ENCODE measurements at regions not wholly inside any gene's neighbourhood (a gene's known extent, or its start where the extent isn't known, plus 50 kb on each side); places are given as distances from the start of the nearest gene placed in this dataset.

GRCh38 chr7:25567430-25567829 is 339.1 kb upstream of the NPVF start:
- Histone ChIP-seq H2AFZ (ENCODE audit: insufficient read depth, low read depth, low read length, poor library complexity, severe bottlenecking) (no peak overlapping the region), H3K79me2 (ENCODE audit: control insufficient read depth, insufficient read depth, low read length) (no peaks in the 10 kb centered on the region), H4K20me1 (ENCODE audit: control insufficient read depth, insufficient read depth, low read length, poor library complexity, severe bottlenecking) (no peaks in the 10 kb centered on the region), H3K36me3 (replicated peaks in 1 of 2; ENCODE audit: control extremely low read depth in 1 of 2, control insufficient read depth in 1 of 2, extremely low read depth in 1 of 2, insufficient read depth in 2 of 2, low read length in 1 of 2) (no peaks in the 10 kb centered on the region), H3K27me3 (replicated peaks in 1 of 4; ENCODE audit: control extremely low read depth in 1 of 4, control insufficient read depth in 3 of 4, insufficient read depth in 4 of 4, low read length in 3 of 4) (peaks cover 0 to 3% (median 1%) of the 10 kb centered on the region in 4 experiments), H3K4me2 (replicated peaks; ENCODE audit: low read depth, low read length, poor library complexity, severe bottlenecking) (no peak overlapping the region), H3K4me3 (ENCODE audit: control extremely low read depth in 1 of 5, extremely low read depth in 1 of 5, insufficient read depth in 1 of 5, low read depth in 2 of 5, low read length in 4 of 5) (no peak overlapping the region), H3K9me3 (ENCODE audit: control extremely low read depth in 1 of 3, control insufficient read depth in 2 of 3, insufficient read depth in 1 of 3, low read length in 2 of 3) (no peaks in the 10 kb centered on the region), H3K4me1 (ENCODE audit: control insufficient read depth in 2 of 2, insufficient read depth in 2 of 2, low read length in 2 of 2) (no peaks in the 10 kb centered on the region), H3K27ac (ENCODE audit: low read length in 2 of 2) (no peak overlapping the region), H3K9ac (ENCODE audit: low read length) (no peak overlapping the region)
- Mint-ChIP-seq H3K27me3 (peaks cover 14% of the 10 kb centered on the region), H3K27ac (no peak overlapping the region), H3K4me3 (no peak overlapping the region), H3K4me1 (no peaks in the 10 kb centered on the region), H3K9me3 (ENCODE audit: insufficient read depth) (no peaks in the 10 kb centered on the region)
- intact Hi-C loops (cut with micrococcal nuclease) = no loop called here
- ATAC-seq (ENCODE audit: low read depth) (no peak), DNase-seq (no peak)
- TF ChIP-seq EZH2 (IDR thresholded peaks at IDR 0.05; ENCODE audit: borderline replicate concordance, insufficient read depth, low read depth, low read length, poor library complexity, severe bottlenecking) (no peak), CTCF (IDR thresholded peaks at IDR 0.05) (no peak)
- ChIA-PET CTCF (interaction anchor here (0.6 to 14.3 kb wide), 18 partner anchors 9 to 723 kb away, joined by 3 to 188 read pairs (median 4); no protein-coding TSS in a partner anchor), POLR2A (no interaction called here)
- WGBS (ENCODE audit: insufficient coverage) = no CpG with 5 or more reads among the region's 7 CpGs

GRCh38 chr7:25569765-25570164 is 341.5 kb upstream of the NPVF start:
- Histone ChIP-seq H3K27me3 (replicated peaks in 1 of 4; ENCODE audit: control extremely low read depth in 1 of 4, control insufficient read depth in 3 of 4, insufficient read depth in 4 of 4, low read length in 3 of 4) (peaks cover 0 to 7% (median under 1%) of the 10 kb centered on the region in 4 experiments), H3K79me2 (ENCODE audit: control insufficient read depth, insufficient read depth, low read length) (no peaks in the 10 kb centered on the region), H3K4me1 (ENCODE audit: control insufficient read depth in 2 of 2, insufficient read depth in 2 of 2, low read length in 2 of 2) (no peaks in the 10 kb centered on the region), H3K9me3 (ENCODE audit: control extremely low read depth in 1 of 3, control insufficient read depth in 2 of 3, insufficient read depth in 1 of 3, low read length in 2 of 3) (no peaks in the 10 kb centered on the region), H3K27ac (ENCODE audit: low read length in 2 of 2) (no peak overlapping the region), H2AFZ (ENCODE audit: insufficient read depth, low read depth, low read length, poor library complexity, severe bottlenecking) (no peak overlapping the region), H3K4me3 (ENCODE audit: control extremely low read depth in 1 of 5, extremely low read depth in 1 of 5, insufficient read depth in 1 of 5, low read depth in 2 of 5, low read length in 4 of 5) (no peak overlapping the region), H4K20me1 (ENCODE audit: control insufficient read depth, insufficient read depth, low read length, poor library complexity, severe bottlenecking) (no peaks in the 10 kb centered on the region), H3K4me2 (replicated peaks; ENCODE audit: low read depth, low read length, poor library complexity, severe bottlenecking) (no peak overlapping the region), H3K9ac (ENCODE audit: low read length) (no peak overlapping the region), H3K36me3 (replicated peaks in 1 of 2; ENCODE audit: control extremely low read depth in 1 of 2, control insufficient read depth in 1 of 2, extremely low read depth in 1 of 2, insufficient read depth in 2 of 2, low read length in 1 of 2) (no peaks in the 10 kb centered on the region)
- WGBS (ENCODE audit: insufficient coverage) = 0% methylated on average over 1 of the region's 3 CpGs
- H3K4me3 Mint-ChIP-seq = no peak overlapping the region
- POLR2A ChIA-PET = no interaction called here
- CTCF ChIA-PET = interaction anchor here (0.8 to 14.3 kb wide), 5 partner anchors 14 to 310 kb away, joined by 3 to 153 read pairs (median 4); no protein-coding TSS in a partner anchor
- intact Hi-C loops (cut with micrococcal nuclease) = no loop called here
- H3K27me3 Mint-ChIP-seq = peaks cover 22% of the 10 kb centered on the region
- no peaks in the 10 kb centered on the region for H3K4me1 Mint-ChIP-seq
- H3K27ac Mint-ChIP-seq = no peak overlapping the region
- TF ChIP-seq EZH2 (IDR thresholded peaks at IDR 0.05; ENCODE audit: borderline replicate concordance, insufficient read depth, low read depth, low read length, poor library complexity, severe bottlenecking) (no peak), CTCF (IDR thresholded peaks at IDR 0.05) (no peak)
- no peak for DNase-seq
- ATAC-seq (ENCODE audit: low read depth) = no peak
- no peaks in the 10 kb centered on the region for H3K9me3 Mint-ChIP-seq (ENCODE audit: insufficient read depth)
